GM21515 (cell line): ENCODE measurements at regions not wholly inside any gene's neighbourhood (a gene's known extent, or its start where the extent isn't known, plus 50 kb on each side); places are given as distances from the start of the nearest gene placed in this dataset.
"Not testable (repeated sequence)": the region's sequence is repeated elsewhere in the genome, so short reads cannot be mapped to it uniquely, and the experiment has no call there.

Source experiments
- ATAC-seq: cut with Tn5 transposase; IDR thresholded peaks from one replicate; pipeline ENCODE4 v1.9.1; 2021; ENCODE audit not compliant: unreplicated experiment

DNA sequence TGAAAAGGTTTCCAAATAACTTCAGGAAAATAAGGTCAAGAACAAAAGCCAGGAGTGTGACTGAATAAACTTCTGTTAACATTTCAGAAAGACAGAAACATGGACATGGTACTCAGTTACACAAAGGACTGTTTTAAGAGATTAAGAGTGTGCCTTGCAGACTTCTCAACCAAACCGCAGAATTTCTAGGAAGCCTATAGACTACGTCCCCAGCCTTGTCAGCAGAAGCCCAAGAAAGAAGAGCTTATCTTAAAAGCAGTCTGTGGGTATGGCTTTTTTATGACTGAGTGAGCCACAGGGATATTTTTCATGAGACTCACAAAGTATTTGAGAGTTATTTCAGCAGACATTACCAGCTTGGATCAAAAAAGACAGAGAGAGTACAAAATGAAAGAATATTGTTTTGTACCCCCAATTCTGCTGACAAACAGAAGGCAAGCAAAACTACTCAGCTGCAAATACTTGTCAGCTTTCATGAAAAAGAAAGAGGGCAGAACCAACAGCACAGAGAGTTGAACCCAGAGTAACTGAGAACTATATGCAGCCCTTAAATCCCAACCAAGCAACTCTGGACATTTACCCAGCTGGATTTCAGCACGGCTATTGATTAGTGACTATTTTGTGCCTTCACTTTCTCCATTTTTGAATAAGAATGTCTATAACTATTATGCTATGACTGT lies 711.0 kb upstream of the CTNND2 start:
- no peak for ATAC-seq

GRCh38 chr5:12614608-12615007 lies 710.4 kb upstream of the CTNND2 start:
- ATAC-seq = no peak

DNA sequence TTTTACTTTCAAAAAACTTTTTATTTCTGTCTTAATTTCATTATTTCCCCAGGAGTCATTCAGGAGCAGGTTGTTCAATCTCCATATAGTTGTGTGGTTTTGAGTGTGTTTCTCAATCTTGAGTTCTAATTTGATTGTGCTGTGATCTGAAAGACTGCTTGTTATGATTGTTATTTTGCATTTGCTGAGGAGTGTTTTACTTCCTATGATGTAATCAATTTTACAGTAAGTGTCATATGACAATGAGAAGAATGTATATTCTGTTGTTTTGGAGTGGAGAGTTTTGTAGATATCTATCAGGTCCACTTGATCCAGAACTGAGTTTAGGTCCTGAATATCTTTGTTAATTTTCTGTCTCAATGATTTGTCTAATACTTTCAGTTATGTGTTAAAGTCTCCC lies 706.9 kb upstream of the CTNND2 start:
- no peak for ATAC-seq

DNA sequence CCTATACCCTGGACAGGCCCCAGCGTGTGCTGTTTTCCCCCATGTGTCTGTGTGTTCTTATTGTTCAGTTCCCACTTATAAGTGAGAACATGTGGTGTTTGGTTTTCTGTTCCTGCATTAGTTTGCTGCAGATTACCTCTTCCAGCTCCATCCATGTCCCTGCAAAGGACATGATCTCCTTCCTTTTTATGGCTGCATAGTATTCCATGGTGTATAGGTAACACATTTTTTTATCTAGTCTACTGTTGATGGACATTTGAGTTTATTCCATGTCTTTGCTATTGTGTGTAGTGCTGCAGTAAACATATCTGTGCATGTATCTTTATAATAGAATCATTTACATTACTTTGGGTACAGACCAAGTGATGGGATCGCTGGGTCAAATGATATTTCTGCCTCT lies 703.6 kb upstream of the CTNND2 start:
- ATAC-seq = not testable (repeated sequence)

DNA sequence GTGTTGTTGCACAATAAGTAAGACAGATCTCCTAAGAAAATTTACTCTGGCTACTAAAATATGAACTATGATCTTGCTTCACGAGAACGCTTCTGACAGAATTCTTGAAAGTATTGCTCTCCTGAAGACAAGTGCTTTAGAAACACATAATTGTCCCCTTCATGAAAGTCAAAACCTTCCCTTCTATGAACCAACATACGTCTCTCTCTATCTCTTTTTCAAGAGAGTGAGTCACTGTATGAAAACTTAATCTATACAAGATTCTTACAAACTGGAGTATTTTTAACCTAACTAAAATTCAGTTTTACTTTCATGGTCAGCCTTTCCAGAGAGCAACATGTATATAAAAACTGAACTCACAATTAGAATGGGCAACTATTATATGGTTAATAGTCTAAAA lies 688.0 kb upstream of the CTNND2 start:
- no peak for ATAC-seq

DNA sequence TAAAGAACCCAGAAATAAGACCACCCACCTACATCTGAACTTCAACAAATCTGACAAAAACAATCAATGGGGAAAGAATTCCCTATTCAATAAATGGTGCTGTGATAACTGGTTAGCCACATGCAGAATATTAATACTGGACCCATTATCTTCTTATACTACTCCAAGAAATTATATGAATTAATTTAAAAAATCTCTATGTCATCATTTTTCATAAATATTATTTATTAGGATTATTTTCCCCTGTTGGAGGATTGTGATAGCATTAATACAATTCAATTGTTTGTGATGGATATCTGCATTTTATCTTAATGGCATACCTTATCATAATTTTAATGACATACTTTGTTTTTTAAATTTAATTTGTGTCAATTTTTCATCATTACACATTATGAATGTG lies 682.2 kb upstream of the CTNND2 start:
- no peak for ATAC-seq

- ATAC-seq = not testable (repeated sequence)
These were observed 674.6 kb upstream of the CTNND2 start for GRCh38 chr5:12578803-12579202.

- ATAC-seq = not testable (repeated sequence)
These were observed 672.7 kb upstream of the CTNND2 start for GRCh38 chr5:12576953-12577352.

GRCh38 chr5:12574298-12575093 lies 670.2 kb upstream of the CTNND2 start:
- not testable (repeated sequence) for ATAC-seq

- ATAC-seq = not testable (repeated sequence)
These were observed 669.7 kb upstream of the CTNND2 start for GRCh38 chr5:12573916-12574297.

DNA sequence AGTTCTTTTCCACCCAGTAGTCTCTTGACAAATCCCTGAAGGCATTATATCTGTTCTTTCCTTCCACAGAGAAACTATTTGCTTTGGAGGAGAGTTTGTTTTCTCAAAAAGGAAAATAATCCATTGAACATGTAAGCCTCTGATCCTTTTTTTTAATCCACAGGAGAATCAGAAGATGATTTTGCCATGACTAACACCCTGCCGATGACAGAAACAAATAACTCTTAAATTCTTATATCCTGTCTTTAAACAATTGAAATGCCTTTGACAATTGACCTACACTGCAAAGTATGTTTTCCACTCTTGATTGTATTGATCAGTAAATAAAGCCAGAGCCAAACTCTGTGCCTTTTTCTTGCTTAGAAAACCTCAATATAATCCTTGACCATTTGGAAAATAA lies 666.4 kb upstream of the CTNND2 start:
- ATAC-seq = no peak

DNA sequence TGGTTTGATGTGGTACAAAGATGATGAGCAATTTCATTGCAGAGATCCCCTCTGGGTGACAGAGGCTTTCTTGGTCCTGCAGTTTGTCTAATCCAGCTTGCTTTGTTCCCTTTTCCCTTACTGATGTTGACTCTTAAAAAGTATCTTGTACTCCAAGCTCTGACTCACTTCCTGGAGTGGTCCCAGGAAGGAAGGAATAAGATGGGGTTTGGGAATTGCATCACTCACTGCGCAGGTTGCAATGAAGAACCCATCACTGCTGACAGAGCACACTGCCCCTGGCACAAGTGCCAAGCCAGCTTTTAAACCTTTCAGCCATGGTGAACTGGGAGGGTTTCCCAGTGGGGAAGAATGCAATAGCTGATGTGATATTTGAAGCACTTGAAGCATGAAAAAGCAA lies 662.2 kb upstream of the CTNND2 start:
- no peak for ATAC-seq

DNA sequence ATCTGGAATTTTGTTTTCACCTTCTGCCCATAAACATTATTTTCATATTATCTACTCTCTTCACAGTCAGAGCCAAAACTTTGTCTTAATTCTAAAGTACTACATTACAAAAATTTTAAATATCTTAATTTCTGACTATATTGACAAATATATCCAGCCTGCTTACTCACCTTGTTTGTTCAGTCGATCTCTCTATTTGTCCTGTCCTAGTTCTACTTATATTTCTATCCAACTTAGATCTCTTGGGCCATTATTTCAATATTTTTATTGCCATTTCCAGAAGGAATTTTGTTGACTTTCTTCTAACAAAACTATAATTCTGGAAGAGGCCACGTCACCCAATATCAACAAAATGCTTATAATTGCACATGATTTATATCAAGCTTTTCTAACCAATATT lies 652.8 kb upstream of the CTNND2 start:
- ATAC-seq = no peak

DNA sequence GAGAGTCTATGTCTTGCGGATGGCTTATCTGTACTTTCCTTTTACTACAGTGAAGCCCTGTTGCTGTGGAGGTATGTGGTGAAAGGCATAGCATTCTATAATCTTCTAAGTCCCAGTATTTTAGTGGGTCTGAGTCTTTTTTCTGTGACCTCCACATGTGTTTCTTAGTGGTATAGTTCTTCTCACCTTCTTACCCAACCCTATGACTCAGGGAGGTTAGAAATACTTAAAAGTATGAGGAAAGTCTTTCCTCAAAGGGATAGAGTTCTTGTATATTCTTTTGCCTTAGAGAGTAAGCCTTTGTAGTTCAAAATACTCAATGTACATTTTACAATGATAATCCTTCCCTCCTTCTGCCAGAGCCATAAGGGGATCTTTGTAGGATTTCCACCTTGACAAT lies 621.9 kb upstream of the CTNND2 start:
- ATAC-seq = no peak

DNA sequence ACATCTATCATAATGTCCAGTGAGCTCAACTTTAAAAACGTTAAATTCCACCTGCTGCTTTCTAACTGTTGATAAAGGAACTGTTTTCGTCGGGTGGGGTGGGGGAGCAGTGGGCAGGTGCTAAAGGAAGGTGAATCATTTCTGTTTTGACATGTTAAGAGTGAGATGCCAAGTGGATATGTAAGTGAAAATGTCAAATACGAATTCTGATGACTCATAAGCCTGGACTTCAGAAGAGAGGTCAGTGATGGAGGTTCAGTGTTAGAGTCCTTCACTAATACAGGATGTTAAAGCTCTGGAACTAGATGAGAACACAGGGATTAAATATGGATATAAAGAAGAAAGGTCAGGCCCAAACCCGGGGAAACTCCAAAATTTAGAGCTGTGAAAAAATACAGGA lies 617.9 kb upstream of the CTNND2 start:
- no peak for ATAC-seq

GRCh38 chr5:12504983-12505382 lies 600.7 kb upstream of the CTNND2 start:
- not testable (repeated sequence) for ATAC-seq

GRCh38 chr5:12488161-12488560 lies 583.9 kb upstream of the CTNND2 start:
- no peak for ATAC-seq

GRCh38 chr5:12480487-12480886 lies 576.2 kb upstream of the CTNND2 start:
- no peak for ATAC-seq

DNA sequence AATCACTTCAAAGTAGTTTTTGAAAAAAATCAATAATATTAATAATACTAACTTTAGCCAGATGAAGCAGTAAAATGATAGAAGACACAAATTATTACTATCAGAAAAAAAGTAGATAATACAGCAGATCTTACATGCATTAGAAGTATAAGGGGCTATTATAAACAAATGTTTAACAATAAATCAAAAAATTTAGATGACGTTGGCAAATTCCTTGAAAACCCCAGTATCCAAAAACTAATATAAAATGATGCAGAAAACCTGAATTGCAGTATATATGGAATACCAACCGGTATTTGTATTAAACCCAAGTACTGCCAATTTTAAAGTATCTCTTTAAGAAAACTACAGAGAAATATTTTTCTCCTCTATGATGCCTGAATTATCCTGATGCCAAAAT lies 573.3 kb upstream of the CTNND2 start:
- no peak for ATAC-seq

- ATAC-seq = no peak
These were observed 563.6 kb upstream of the CTNND2 start for GRCh38 chr5:12467799-12468198.

GRCh38 chr5:12460493-12461261 lies 556.4 kb upstream of the CTNND2 start:
- ATAC-seq = no peak

DNA sequence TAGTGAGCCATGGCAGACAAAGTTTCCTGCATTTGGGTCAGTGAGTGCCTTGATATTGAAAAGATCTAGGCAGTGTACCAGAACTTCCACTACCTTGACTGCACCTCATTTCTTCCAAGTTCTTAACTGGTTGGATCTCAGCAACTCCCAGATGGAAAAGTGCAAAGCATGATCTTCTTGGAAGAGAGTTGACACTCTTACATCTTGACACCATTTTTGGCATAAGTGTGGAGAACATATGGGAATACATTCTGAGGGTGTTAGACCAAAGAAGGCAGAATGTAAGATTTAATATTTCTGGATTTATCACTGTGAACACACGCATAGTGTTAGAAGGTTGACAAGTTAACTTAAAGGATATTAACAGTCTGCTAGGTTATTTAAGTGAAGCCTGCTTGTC lies 555.1 kb upstream of the CTNND2 start:
- ATAC-seq = no peak
